SK-N-SH (cell line): ENCODE measurements at regions not wholly inside any gene's neighbourhood (a gene's known extent, or its start where the extent isn't known, plus 50 kb on each side); places are given as distances from the start of the nearest gene placed in this dataset.

ENCODE experiments used
- CTCF ChIA-PET: fragments of 300-600, 350-600 bp; formaldehyde crosslinking; extraction: SDS; loops from one replicate; lab custom pipeline; 2021; lab: Yijun Ruan, JAX
- POLR2A ChIA-PET: fragments of 350-600 bp; sonication (Branson Sonifier 250); formaldehyde crosslinking; extraction: SDS; loops from one replicate; lab custom pipeline; 2020; ENCODE audit warnings: antibody characterized with exemption, inconsistent platforms; lab: Yijun Ruan, JAX
- DNase-seq: peaks from one replicate; pipeline ENCODE4 v3.0.0; 2012
- H2AFZ ChIP-seq: fragments of 200-600 bp; sonication (generic); 2 replicates; pipeline ENCODE4 v1.8.1; 2016; ENCODE audit warnings: antibody characterized with exemption, mild to moderate bottlenecking, low read depth
- H3F3A ChIP-seq: fragments of 200-600 bp; sonication (generic); replicated peaks from 2 replicates; pipeline ENCODE3; 2016; ENCODE audit warnings: antibody characterized with exemption, mild to moderate bottlenecking; ENCODE audit not compliant: insufficient read depth
- H3K27ac ChIP-seq, 2 experiments: fragments of 200-500 bp in 1 of 2; fragments of 200-600 bp in 1 of 2; sonication (Bioruptor generic) in 1 of 2; sonication (generic), shearing (Covaris generic) in 1 of 2; 2 replicates each; pipeline versions ENCODE4 v1.5.1 to v1.6.1; 2014 to 2016; ENCODE audit warnings: low read depth in 2 of 2, inconsistent platforms in 1 of 2, low read length in 1 of 2, mild to moderate bottlenecking in 1 of 2, mixed read lengths in 1 of 2
- H3K27me3 ChIP-seq: fragments of 200-600 bp; sonication (generic), shearing (Covaris generic); 2 replicates; pipeline ENCODE4 v1.6.1; 2016; ENCODE audit warnings: mixed run types; ENCODE audit not compliant: insufficient read depth
- H3K36me3 ChIP-seq, 2 experiments: fragments of 200-500 bp in 1 of 2; fragments of 200-600 bp in 1 of 2; sonication (Bioruptor generic) in 1 of 2; sonication (generic) in 1 of 2; replicated peaks in 1 of 2; 2 replicates each; pipeline versions ENCODE3 to v1.5.1; 2014 to 2016; ENCODE audit warnings: low read length in 1 of 2, mild to moderate bottlenecking in 1 of 2; ENCODE audit not compliant: insufficient read depth in 2 of 2, control insufficient read depth in 1 of 2
- H3K4me1 ChIP-seq, 2 experiments: fragments of 200-500 bp in 1 of 2; fragments of 200-600 bp in 1 of 2; sonication (Bioruptor generic) in 1 of 2; sonication (generic), shearing (Covaris generic) in 1 of 2; 2 replicates each; pipeline versions ENCODE4 v1.5.1 to v1.6.1; 2014 to 2016; ENCODE audit warnings: low read depth in 1 of 2, low read length in 1 of 2, mixed run types in 1 of 2; ENCODE audit not compliant: insufficient read depth in 2 of 2, control insufficient read depth in 1 of 2
- H3K4me2 ChIP-seq: fragments of 200-600 bp; sonication (generic), shearing (Covaris generic); 2 replicates; pipeline ENCODE4 v1.6.1; 2017; ENCODE audit warnings: mixed run types
- H3K4me3 ChIP-seq, 2 experiments: fragments of 200-500 bp in 1 of 2; fragments of 200-600 bp in 1 of 2; sonication (Bioruptor generic) in 1 of 2; sonication (generic), shearing (Covaris generic) in 1 of 2; 2 replicates each; pipeline versions ENCODE4 v1.5.1 to v1.8.1; 2014 to 2016; ENCODE audit warnings: low read depth in 2 of 2, inconsistent platforms in 1 of 2, low read length in 1 of 2, mild to moderate bottlenecking in 1 of 2, mixed read lengths in 1 of 2, moderate library complexity in 1 of 2
- H3K79me2 ChIP-seq: fragments of 200-600 bp; sonication (generic); 2 replicates; pipeline ENCODE4 v1.8.1; 2017; ENCODE audit warnings: mild to moderate bottlenecking; ENCODE audit not compliant: insufficient read depth
- H3K9ac ChIP-seq: fragments of 200-600 bp; sonication (generic); 2 replicates; pipeline ENCODE4 v1.6.1; 2017; ENCODE audit warnings: mixed run types
- H3K9me2 ChIP-seq: fragments of 200-600 bp; sonication (generic); 2 replicates; pipeline ENCODE4 v1.6.1; 2017; ENCODE audit warnings: mixed run types
- H3K9me3 ChIP-seq: fragments of 200-600 bp; sonication (generic); 2 replicates; pipeline ENCODE4 v1.6.1; 2017; ENCODE audit warnings: mixed run types, mild to moderate bottlenecking, moderate library complexity
- H4K20me1 ChIP-seq: fragments of 200-600 bp; sonication (generic); 2 replicates; pipeline ENCODE4 v1.6.1; 2017; ENCODE audit warnings: mild to moderate bottlenecking, mixed run types; ENCODE audit not compliant: insufficient read depth
- CTCF ChIP-seq: fragments of 200-600 bp; sonication (generic); IDR thresholded peaks from 2 replicates; pipeline ENCODE4 v1.6.1; 2017; ENCODE audit warnings: antibody characterized with exemption, mild to moderate bottlenecking, moderate library complexity
- EP300 ChIP-seq, 2 experiments: IDR thresholded peaks; 2 replicates each; pipeline versions ENCODE4 v1.4.0 to v1.6.1; 2012; ENCODE audit warnings: borderline replicate concordance in 1 of 2, low read depth in 1 of 2, low read length in 1 of 2
- MEF2A ChIP-seq: IDR thresholded peaks from 2 replicates; pipeline ENCODE4 v1.4.0; 2012; ENCODE audit warnings: low read depth, borderline replicate concordance
- MXI1 ChIP-seq: IDR thresholded peaks from 2 replicates; pipeline ENCODE4 v1.6.1; 2012; ENCODE audit warnings: mild to moderate bottlenecking, low read depth, low read length, improper control_type of control experiment
- NFIC ChIP-seq: IDR thresholded peaks from 2 replicates; pipeline ENCODE4 v1.4.0; 2012; ENCODE audit warnings: borderline replicate concordance
- REST ChIP-seq: IDR thresholded peaks from 2 replicates; pipeline ENCODE4 v1.6.1; 2012; ENCODE audit warnings: mild to moderate bottlenecking, low read depth, low read length, moderate library complexity
- RFX5 ChIP-seq: IDR thresholded peaks from 2 replicates; pipeline ENCODE4 v1.6.1; 2012; ENCODE audit warnings: mild to moderate bottlenecking, improper control_type of control experiment, low read length
- USF2 ChIP-seq: fragments of 150-350 bp; IDR thresholded peaks from 2 replicates; pipeline ENCODE4 v1.6.1; 2017; ENCODE audit warnings: antibody characterized with exemption, low read length, low read depth, borderline replicate concordance
- WGBS: methylation state at CpG from one replicate; pipeline ENCODE4 v1.1.6; 2017; ENCODE audit warnings: low lambda C conversion rate; 5-methylcytosine and 5-hydroxymethylcytosine counted together
- TF ChIP-seq, protein P1 (sequence below): IDR thresholded peaks from 2 replicates; pipeline ENCODE4 v1.4.0; 2012; ENCODE audit warnings: low read depth

DNA sequence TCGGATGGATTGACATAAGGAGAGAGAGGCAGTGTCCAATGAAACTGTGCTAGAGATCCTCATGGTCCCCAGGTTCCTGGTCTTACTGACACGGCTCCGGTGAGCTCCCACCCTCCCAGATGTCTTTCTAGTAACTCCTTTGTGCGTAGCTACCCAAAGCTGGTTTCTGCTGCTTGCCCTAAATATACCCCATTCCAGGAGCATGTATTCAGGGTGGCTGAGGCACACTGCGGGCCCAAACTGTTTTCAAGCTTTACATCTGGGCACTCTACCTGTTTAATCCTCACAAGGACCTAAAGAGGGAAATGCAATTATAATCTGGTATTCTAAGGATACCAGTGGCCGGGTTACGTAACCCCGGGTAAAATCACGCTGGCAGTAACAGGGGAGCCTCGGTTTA, 161.2 kb upstream of the NSMCE3 start:
- Histone ChIP-seq H3K27ac (no peak overlapping the region), H3K79me2 (no peaks in the 10 kb centered on the region), H3K36me3 (no peaks in the 10 kb centered on the region), H3K4me1 (no peaks in the 10 kb centered on the region; a peak in 1 of 4 replicates), H3K4me2 (no peak overlapping the region), H3F3A (no peaks in the 10 kb centered on the region), H3K27me3 (no peaks in the 10 kb centered on the region; the same call in 1 of the 2 replicates), H3K9me2 (no peaks in the 10 kb centered on the region), H2AFZ (no peak overlapping the region), H3K4me3 (no peak overlapping the region), H3K9ac (no peak overlapping the region), H4K20me1 (no peaks in the 10 kb centered on the region), H3K9me3 (no peaks in the 10 kb centered on the region)
- ChIA-PET POLR2A (no interaction called here), CTCF (interaction anchor here (1.5 kb wide), 1 partner anchor 21 kb away, joined by 6 read pairs; no protein-coding TSS in a partner anchor)
- 59% methylated on average over 9 of the region's 10 CpGs for WGBS
- no peak for DNase-seq
- TF ChIP-seq RFX5 (no peak), REST (no peak), CTCF (no peak), EP300 (IDR thresholded peaks at IDR 0.05; ENCODE audit: borderline replicate concordance in 1 of 2, low read depth in 1 of 2, low read length in 1 of 2) (no peak)
- TF ChIP-seq, all 33 proteins: peak for 0

DNA sequence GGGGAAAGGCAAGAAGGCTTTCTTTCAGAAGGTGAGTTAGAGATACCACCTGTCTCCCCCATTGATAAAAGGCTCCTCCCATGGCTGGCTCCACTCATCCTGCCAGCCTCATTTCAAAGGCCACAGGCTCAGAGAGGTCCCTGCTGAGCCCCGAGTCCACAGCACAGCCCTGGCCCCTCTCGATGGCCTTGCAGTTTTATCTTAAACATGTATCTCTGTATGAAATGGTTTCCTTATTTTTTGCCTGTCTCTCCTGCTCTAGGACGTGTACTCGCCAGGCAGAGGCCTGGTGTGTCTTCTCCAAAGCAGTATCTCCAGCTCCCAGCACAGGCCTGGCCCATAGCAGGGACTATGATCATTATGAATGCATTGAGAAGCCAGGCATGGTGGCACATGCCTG, 160.5 kb upstream of the NSMCE3 start:
- Histone ChIP-seq H4K20me1 (no peaks in the 10 kb centered on the region), H3K9me3 (no peaks in the 10 kb centered on the region), H3K4me2 (no peak overlapping the region), H3K9me2 (no peaks in the 10 kb centered on the region), H3K79me2 (no peaks in the 10 kb centered on the region), H3K36me3 (no peaks in the 10 kb centered on the region), H2AFZ (no peak overlapping the region), H3K27ac (no peak overlapping the region), H3K9ac (no peak overlapping the region), H3K4me3 (no peak overlapping the region), H3F3A (no peaks in the 10 kb centered on the region), H3K27me3 (no peaks in the 10 kb centered on the region; the same call in 1 of the 2 replicates), H3K4me1 (no peaks in the 10 kb centered on the region; a peak in 1 of 4 replicates)
- TF ChIP-seq, protein P1, sequence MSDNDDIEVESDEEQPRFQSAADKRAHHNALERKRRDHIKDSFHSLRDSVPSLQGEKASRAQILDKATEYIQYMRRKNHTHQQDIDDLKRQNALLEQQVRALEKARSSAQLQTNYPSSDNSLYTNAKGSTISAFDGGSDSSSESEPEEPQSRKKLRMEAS = no peak
- TF ChIP-seq NFIC = no peak
- no peak for TF ChIP-seq MXI1
- TF ChIP-seq MEF2A = no peak
- TF ChIP-seq USF2 = no peak
- WGBS = 16% methylated on average over 4 of the region's 4 CpGs
- DNase-seq = no peak
- POLR2A ChIA-PET = no interaction called here
- CTCF ChIA-PET = interaction anchor here (1.5 kb wide), 1 partner anchor 22 kb away, joined by 6 read pairs; no protein-coding TSS in a partner anchor
